GM12892 (cell line): ENCODE measurements at regions not wholly inside any gene's neighbourhood (a gene's known extent, or its start where the extent isn't known, plus 50 kb on each side); places are given as distances from the start of the nearest gene placed in this dataset.
"Not testable (repeated sequence)": the region's sequence is repeated elsewhere in the genome, so short reads cannot be mapped to it uniquely, and the experiment has no call there.

Experiments
- POLR2AphosphoS5 ChIP-seq: IDR thresholded peaks from 2 replicates; pipeline ENCODE4 v1.6.1; 2011; ENCODE audit warnings: low read depth, low read length, control low read depth
- TAF1 ChIP-seq: IDR thresholded peaks from 2 replicates; pipeline ENCODE4 v1.6.1; 2011; ENCODE audit warnings: low read depth, mild to moderate bottlenecking, control low read depth, low read length, borderline replicate concordance

- TF ChIP-seq POLR2AphosphoS5, TAF1: not testable (repeated sequence)
These were observed 1510.5 kb downstream of the FOXD4L5 start for GRCh38 chr9:63774369-63775091.
